HepG2 (cell line): ENCODE measurements at regions not wholly inside any gene's neighbourhood (a gene's known extent, or its start where the extent isn't known, plus 50 kb on each side); places are given as distances from the start of the nearest gene placed in this dataset.

Source experiments
- ATAC-seq: fragments of 200-7000 bp; cut with Tn5 transposase; 3 replicates; pipeline ENCODE4 v1.9.1; 2020; ENCODE audit warnings: mild to moderate bottlenecking, moderate library complexity
- BruUV-seq: library from RNA; stranded (reverse); fragments of 400-500 nt; replicated peaks from 2 replicates; lab custom pipeline; 2021; lab: Mats Ljungman, UMichigan
- CTCF ChIA-PET: fragments of 300-600 bp; formaldehyde crosslinking; extraction: SDS; loops from one replicate; lab custom pipeline; 2021; ENCODE audit warnings: low total read pairs, inconsistent platforms, low intra/inter-chr PET ratio; lab: Yijun Ruan, JAX
- POLR2A ChIA-PET: fragments of 350-600 bp; sonication (Branson Sonifier 250); formaldehyde crosslinking; loops from one replicate; lab custom pipeline; 2020; ENCODE audit warnings: antibody characterized with exemption, inconsistent platforms; lab: Yijun Ruan, JAX
- DNase-seq: peaks from one replicate; pipeline ENCODE4 v3.0.0-alpha.2; 2015; ENCODE audit warnings: low spot score
- FAIRE-seq: peaks from 3 replicates; lab custom pipeline; 2011; peaks lifted over from hg19 to GRCh38; lab: Jason Lieb, UNC
- H2AFZ ChIP-seq: one replicate; pipeline ENCODE4 v1.6.1; 2011; ENCODE audit warnings: low read length, inconsistent platforms
- H3K27ac ChIP-seq: fragments of 300-600 bp; 3 replicates; pipeline ENCODE4 v1.8.0; 2011; ENCODE audit warnings: mixed run types, mild to moderate bottlenecking, mixed read lengths, low read length, inconsistent platforms; ENCODE audit not compliant: insufficient read depth; ENCODE audit errors: extremely low read length
- H3K27me3 ChIP-seq, 2 experiments: fragments of 200-600 bp in 1 of 2; 2 replicates in 1 of 2; 3 replicates in 1 of 2; pipeline versions ENCODE4 v1.6.0 to v1.8.0; 2011; ENCODE audit warnings: low read length in 2 of 2, mild to moderate bottlenecking in 2 of 2, moderate library complexity in 2 of 2, inconsistent platforms in 1 of 2; ENCODE audit not compliant: insufficient read depth in 2 of 2, control insufficient read depth in 1 of 2
- H3K36me3 ChIP-seq, 2 experiments: fragments of 200-600 bp in 1 of 2; replicated peaks in 1 of 2; 2 replicates in 1 of 2; 3 replicates in 1 of 2; pipeline versions ENCODE4 v1.5.1 to v1.8.0; 2011; ENCODE audit warnings: low read length in 2 of 2, inconsistent platforms in 1 of 2; ENCODE audit not compliant: insufficient read depth in 2 of 2, control insufficient read depth in 1 of 2
- H3K4me1 ChIP-seq: 2 replicates; pipeline ENCODE4 v1.5.1; 2012; ENCODE audit warnings: low read length, inconsistent platforms; ENCODE audit not compliant: insufficient read depth
- H3K4me2 ChIP-seq: 2 replicates; pipeline ENCODE4 v1.6.0; 2011; ENCODE audit warnings: low read depth, low read length, inconsistent platforms
- H3K4me3 ChIP-seq, 3 experiments: fragments of 200-600 bp in 1 of 3; sonication (generic), shearing (Covaris generic) in 1 of 3; replicated peaks in 1 of 3; 2 replicates each; pipeline ENCODE4 v1.5.1; 2011 to 2016; ENCODE audit warnings: low read length in 3 of 3, inconsistent platforms in 2 of 3, low read depth in 2 of 3, mild to moderate bottlenecking in 2 of 3, control low read depth in 1 of 3, mixed read lengths in 1 of 3; ENCODE audit not compliant: insufficient read depth in 1 of 3
- H3K79me2 ChIP-seq: one replicate; pipeline ENCODE4 v1.6.1; 2011; ENCODE audit warnings: low read length, inconsistent platforms; ENCODE audit not compliant: insufficient read depth
- H3K9ac ChIP-seq: 2 replicates; pipeline ENCODE4 v1.6.0; 2011; ENCODE audit warnings: mild to moderate bottlenecking, low read depth, low read length, inconsistent platforms; ENCODE audit not compliant: insufficient read depth
- H3K9me3 ChIP-seq: 2 replicates; pipeline ENCODE4 v1.5.1; 2012; ENCODE audit warnings: mild to moderate bottlenecking, low read length
- H4K20me1 ChIP-seq: 2 replicates; pipeline ENCODE4 v1.6.0; 2011; ENCODE audit warnings: inconsistent platforms, mild to moderate bottlenecking, low read length, moderate library complexity; ENCODE audit not compliant: insufficient read depth
- AGO1 ChIP-seq: fragments of 200-400 bp; formaldehyde crosslinking; IDR thresholded peaks from 2 replicates; pipeline ENCODE4 v1.6.1; 2017; ENCODE audit warnings: mild to moderate bottlenecking, low read depth, low read length, moderate library complexity; ENCODE audit not compliant: poor library complexity, severe bottlenecking
- CBFB ChIP-seq: sonication (generic); formaldehyde crosslinking; IDR thresholded peaks from 2 replicates; pipeline ENCODE4 v1.4.0; 2020; ENCODE audit warnings: missing genetic modification reagents
- ETV5 ChIP-seq: IDR thresholded peaks from 2 replicates; pipeline ENCODE4 v1.6.1; 2018; ENCODE audit warnings: missing biosample characterization, missing genetic modification reagents, inconsistent platforms, borderline replicate concordance
- FOXA3 ChIP-seq: IDR thresholded peaks from 2 replicates; pipeline ENCODE4 v1.6.1; 2016; ENCODE audit warnings: missing genetic modification reagents, missing compliant biosample characterization
- HNRNPUL1 ChIP-seq: fragments of 200-400 bp; formaldehyde crosslinking; IDR thresholded peaks from 2 replicates; pipeline ENCODE4 v1.6.1; 2017; ENCODE audit warnings: low read depth, mild to moderate bottlenecking, low read length, moderate library complexity
- JUND ChIP-seq: sonication (generic); formaldehyde crosslinking; IDR thresholded peaks from 2 replicates; pipeline ENCODE4 v1.8.0; 2022; ENCODE audit warnings: mild to moderate bottlenecking, missing genetic modification reagents
- KAT7 ChIP-seq: IDR thresholded peaks from 2 replicates; pipeline ENCODE4 v1.6.1; 2018; ENCODE audit warnings: borderline replicate concordance, missing compliant biosample characterization
- LCORL ChIP-seq, 2 experiments: fragments of 450-650 bp in 1 of 2; sonication (generic) in 1 of 2; formaldehyde crosslinking in 1 of 2; IDR thresholded peaks; 2 replicates each; pipeline versions ENCODE4 v1.5.0 to v1.6.1; 2017 to 2020; ENCODE audit warnings: antibody characterized with exemption in 1 of 2, missing genetic modification reagents in 1 of 2
- RFX1 ChIP-seq: fragments of 450-650 bp; IDR thresholded peaks from 2 replicates; pipeline ENCODE4 v1.6.1; 2017
- ZNF20 ChIP-seq: sonication (generic); formaldehyde crosslinking; IDR thresholded peaks from 2 replicates; pipeline ENCODE4 v1.4.0; 2020; ENCODE audit warnings: mild to moderate bottlenecking, moderate library complexity, missing genetic modification reagents
- ZNF496 ChIP-seq: sonication (generic); formaldehyde crosslinking; IDR thresholded peaks from 2 replicates; pipeline ENCODE4 v1.8.1; 2023; ENCODE audit warnings: mild to moderate bottlenecking, moderate library complexity, missing genetic modification reagents; ENCODE audit not compliant: insufficient replicate concordance
- ZNF773 ChIP-seq: sonication (generic); formaldehyde crosslinking; IDR thresholded peaks from 2 replicates; pipeline ENCODE4 v1.4.0; 2020; ENCODE audit warnings: missing genetic modification reagents, borderline replicate concordance
- WGBS: methylation state at CpG from one replicate; pipeline ENCODE4 v1.1.6; 2017; ENCODE audit warnings: low lambda C conversion rate; 5-methylcytosine and 5-hydroxymethylcytosine counted together
- in situ Hi-C: cut with HindIII; loops from 2 replicates; pipeline ENCODE4 v1.10.0; 2017; ENCODE audit warnings: low pct_unique_long_range_greater_than_20kb; ENCODE audit not compliant: extremely low pct_ligation_motif_present
- intact Hi-C: fragments of 100-400 bp; cut with micrococcal nuclease; formaldehyde crosslinking; loops from one replicate; pipeline ENCODE4 v1.10.0; 2022; ENCODE audit not compliant: unreplicated experiment
- TF ChIP-seq, protein P1 (sequence below): sonication (generic); formaldehyde crosslinking; IDR thresholded peaks from 2 replicates; pipeline ENCODE4 v1.4.0; 2020; ENCODE audit warnings: missing genetic modification reagents
- TF ChIP-seq, protein P2 (sequence below): IDR thresholded peaks from 2 replicates; pipeline ENCODE4 v1.4.0; 2020; ENCODE audit warnings: mild to moderate bottlenecking, missing genetic modification reagents
- TF ChIP-seq, protein P3 (sequence below): sonication (generic); formaldehyde crosslinking; IDR thresholded peaks from 2 replicates; pipeline ENCODE4 v1.4.0; 2020; ENCODE audit warnings: missing genetic modification reagents
- TF ChIP-seq, protein P4 (sequence below): fragments of 450-650 bp; IDR thresholded peaks from 2 replicates; pipeline ENCODE4 v1.6.1; 2016

DNA sequence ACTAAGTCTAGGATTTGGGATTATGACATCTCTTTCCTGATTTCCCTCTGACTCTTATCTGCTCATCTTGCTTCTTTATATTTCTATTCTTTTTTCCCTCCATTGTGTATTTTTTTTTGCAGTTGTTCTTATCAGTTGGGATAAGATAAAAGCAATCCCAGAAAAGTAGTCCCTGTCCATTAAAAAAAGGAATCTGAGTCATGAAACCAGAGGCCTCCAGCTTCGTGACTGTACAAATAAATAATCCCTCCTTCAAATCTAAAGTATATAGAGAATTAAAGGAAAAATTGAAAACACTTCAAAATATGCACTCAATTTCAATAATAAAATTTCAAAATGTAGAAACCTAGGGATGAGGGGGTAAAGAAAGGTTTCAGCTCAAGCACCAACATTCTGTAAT, 317.8 kb upstream of the NT5E start:
- ATAC-seq = no peak
- intact Hi-C loops = no loop called here
- FAIRE-seq = no peak
- H3K4me2 ChIP-seq = no peak overlapping the region
- no peak overlapping the region for H2AFZ ChIP-seq
- BruUV-seq = no TSS peak
- H3K27ac ChIP-seq = no peak overlapping the region
- no peaks in the 10 kb centered on the region for H3K36me3 ChIP-seq
- ChIA-PET POLR2A (no interaction called here), CTCF (no interaction called here)
- WGBS = 0% methylated on average over 1 of the region's 1 CpG
- H3K9me3 ChIP-seq = no peaks in the 10 kb centered on the region
- in situ Hi-C loops = no loop called here
- DNase-seq = no peak
- H3K4me3 ChIP-seq = no peak overlapping the region
- no peaks in the 10 kb centered on the region for H3K79me2 ChIP-seq
- H4K20me1 ChIP-seq = no peaks in the 10 kb centered on the region
- no peaks in the 10 kb centered on the region for H3K4me1 ChIP-seq
- H3K27me3 ChIP-seq = no peaks in the 10 kb centered on the region; a peak in 1 of 5 replicates
- no peak overlapping the region for H3K9ac ChIP-seq
- TF ChIP-seq ZNF496 (CRISPR knock-in tag) = no peak
- TF ChIP-seq, protein P1, sequence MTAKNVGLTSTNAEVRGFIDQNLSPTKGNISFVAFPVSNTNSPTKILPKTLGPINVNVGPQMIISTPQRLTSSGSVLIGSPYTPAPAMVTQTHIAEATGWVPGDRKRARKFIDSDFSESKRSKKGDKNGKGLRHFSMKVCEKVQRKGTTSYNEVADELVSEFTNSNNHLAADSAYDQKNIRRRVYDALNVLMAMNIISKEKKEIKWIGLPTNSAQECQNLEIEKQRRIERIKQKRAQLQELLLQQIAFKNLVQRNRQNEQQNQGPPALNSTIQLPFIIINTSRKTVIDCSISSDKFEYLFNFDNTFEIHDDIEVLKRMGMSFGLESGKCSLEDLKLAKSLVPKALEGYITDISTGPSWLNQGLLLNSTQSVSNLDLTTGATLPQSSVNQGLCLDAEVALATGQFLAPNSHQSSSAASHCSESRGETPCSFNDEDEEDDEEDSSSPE (CRISPR knock-in tag) = no peak
- no peak for TF ChIP-seq ZNF773 (CRISPR knock-in tag)
- TF ChIP-seq, protein P2, sequence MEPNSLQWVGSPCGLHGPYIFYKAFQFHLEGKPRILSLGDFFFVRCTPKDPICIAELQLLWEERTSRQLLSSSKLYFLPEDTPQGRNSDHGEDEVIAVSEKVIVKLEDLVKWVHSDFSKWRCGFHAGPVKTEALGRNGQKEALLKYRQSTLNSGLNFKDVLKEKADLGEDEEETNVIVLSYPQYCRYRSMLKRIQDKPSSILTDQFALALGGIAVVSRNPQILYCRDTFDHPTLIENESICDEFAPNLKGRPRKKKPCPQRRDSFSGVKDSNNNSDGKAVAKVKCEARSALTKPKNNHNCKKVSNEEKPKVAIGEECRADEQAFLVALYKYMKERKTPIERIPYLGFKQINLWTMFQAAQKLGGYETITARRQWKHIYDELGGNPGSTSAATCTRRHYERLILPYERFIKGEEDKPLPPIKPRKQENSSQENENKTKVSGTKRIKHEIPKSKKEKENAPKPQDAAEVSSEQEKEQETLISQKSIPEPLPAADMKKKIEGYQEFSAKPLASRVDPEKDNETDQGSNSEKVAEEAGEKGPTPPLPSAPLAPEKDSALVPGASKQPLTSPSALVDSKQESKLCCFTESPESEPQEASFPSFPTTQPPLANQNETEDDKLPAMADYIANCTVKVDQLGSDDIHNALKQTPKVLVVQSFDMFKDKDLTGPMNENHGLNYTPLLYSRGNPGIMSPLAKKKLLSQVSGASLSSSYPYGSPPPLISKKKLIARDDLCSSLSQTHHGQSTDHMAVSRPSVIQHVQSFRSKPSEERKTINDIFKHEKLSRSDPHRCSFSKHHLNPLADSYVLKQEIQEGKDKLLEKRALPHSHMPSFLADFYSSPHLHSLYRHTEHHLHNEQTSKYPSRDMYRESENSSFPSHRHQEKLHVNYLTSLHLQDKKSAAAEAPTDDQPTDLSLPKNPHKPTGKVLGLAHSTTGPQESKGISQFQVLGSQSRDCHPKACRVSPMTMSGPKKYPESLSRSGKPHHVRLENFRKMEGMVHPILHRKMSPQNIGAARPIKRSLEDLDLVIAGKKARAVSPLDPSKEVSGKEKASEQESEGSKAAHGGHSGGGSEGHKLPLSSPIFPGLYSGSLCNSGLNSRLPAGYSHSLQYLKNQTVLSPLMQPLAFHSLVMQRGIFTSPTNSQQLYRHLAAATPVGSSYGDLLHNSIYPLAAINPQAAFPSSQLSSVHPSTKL = no peak
- TF ChIP-seq AGO1 = no peak
- no peak for TF ChIP-seq FOXA3
- no peak for TF ChIP-seq JUND (CRISPR knock-in tag)
- TF ChIP-seq, protein P3, sequence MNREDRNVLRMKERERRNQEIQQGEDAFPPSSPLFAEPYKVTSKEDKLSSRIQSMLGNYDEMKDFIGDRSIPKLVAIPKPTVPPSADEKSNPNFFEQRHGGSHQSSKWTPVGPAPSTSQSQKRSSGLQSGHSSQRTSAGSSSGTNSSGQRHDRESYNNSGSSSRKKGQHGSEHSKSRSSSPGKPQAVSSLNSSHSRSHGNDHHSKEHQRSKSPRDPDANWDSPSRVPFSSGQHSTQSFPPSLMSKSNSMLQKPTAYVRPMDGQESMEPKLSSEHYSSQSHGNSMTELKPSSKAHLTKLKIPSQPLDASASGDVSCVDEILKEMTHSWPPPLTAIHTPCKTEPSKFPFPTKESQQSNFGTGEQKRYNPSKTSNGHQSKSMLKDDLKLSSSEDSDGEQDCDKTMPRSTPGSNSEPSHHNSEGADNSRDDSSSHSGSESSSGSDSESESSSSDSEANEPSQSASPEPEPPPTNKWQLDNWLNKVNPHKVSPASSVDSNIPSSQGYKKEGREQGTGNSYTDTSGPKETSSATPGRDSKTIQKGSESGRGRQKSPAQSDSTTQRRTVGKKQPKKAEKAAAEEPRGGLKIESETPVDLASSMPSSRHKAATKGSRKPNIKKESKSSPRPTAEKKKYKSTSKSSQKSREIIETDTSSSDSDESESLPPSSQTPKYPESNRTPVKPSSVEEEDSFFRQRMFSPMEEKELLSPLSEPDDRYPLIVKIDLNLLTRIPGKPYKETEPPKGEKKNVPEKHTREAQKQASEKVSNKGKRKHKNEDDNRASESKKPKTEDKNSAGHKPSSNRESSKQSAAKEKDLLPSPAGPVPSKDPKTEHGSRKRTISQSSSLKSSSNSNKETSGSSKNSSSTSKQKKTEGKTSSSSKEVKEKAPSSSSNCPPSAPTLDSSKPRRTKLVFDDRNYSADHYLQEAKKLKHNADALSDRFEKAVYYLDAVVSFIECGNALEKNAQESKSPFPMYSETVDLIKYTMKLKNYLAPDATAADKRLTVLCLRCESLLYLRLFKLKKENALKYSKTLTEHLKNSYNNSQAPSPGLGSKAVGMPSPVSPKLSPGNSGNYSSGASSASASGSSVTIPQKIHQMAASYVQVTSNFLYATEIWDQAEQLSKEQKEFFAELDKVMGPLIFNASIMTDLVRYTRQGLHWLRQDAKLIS (CRISPR knock-in tag) = no peak
- TF ChIP-seq HNRNPUL1 = no peak
- TF ChIP-seq, protein P4, sequence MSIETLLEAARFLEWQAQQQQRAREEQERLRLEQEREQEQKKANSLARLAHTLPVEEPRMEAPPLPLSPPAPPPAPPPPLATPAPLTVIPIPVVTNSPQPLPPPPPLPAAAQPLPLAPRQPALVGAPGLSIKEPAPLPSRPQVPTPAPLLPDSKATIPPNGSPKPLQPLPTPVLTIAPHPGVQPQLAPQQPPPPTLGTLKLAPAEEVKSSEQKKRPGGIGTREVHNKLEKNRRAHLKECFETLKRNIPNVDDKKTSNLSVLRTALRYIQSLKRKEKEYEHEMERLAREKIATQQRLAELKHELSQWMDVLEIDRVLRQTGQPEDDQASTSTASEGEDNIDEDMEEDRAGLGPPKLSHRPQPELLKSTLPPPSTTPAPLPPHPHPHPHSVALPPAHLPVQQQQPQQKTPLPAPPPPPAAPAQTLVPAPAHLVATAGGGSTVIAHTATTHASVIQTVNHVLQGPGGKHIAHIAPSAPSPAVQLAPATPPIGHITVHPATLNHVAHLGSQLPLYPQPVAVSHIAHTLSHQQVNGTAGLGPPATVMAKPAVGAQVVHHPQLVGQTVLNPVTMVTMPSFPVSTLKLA = no peak
- TF ChIP-seq ZNF20 (CRISPR knock-in tag) = no peak
- TF ChIP-seq ETV5 = no peak
- TF ChIP-seq CBFB = no peak
- no peak for TF ChIP-seq KAT7 (CRISPR knock-in tag)
- TF ChIP-seq RFX1 = no peak
- TF ChIP-seq LCORL (IDR thresholded peaks at IDR 0.05) = no peak
- no peak for TF ChIP-seq LCORL (CRISPR knock-in tag; IDR thresholded peaks at IDR 0.05)
